ENCODE measurements at regions not wholly inside any gene's neighbourhood (a gene's known extent, or its start where the extent isn't known, plus 50 kb on each side); places are given as distances from the start of the nearest gene placed in this dataset.
"Not testable (repeated sequence)": the region's sequence is repeated elsewhere in the genome, so short reads cannot be mapped to it uniquely, and the experiment has no call there.

- DNase-seq, result no peak
These were observed 258.3 kb downstream of the SRGAP2C start for GRCh38 chr1:121443001-121443540.

DNA sequence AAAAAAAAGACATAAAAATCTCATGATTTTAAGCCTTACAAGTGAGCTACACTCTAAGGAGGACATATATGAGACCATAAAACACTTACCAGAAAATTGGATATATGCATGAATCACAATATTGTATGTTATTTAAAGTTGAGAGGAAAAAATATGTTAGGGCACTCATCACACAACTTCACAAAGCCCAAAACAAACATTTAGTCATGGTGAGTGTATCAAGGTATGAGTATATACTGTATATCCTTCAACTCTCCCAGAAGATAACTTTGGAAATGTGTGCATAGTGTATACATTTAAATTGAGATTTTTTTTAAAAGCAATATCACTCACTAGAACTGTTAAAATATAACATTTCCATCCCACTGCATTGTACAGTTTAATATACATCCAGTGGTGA lies 259.3 kb downstream of the SRGAP2C start:
- no peak for DNase-seq

DNA sequence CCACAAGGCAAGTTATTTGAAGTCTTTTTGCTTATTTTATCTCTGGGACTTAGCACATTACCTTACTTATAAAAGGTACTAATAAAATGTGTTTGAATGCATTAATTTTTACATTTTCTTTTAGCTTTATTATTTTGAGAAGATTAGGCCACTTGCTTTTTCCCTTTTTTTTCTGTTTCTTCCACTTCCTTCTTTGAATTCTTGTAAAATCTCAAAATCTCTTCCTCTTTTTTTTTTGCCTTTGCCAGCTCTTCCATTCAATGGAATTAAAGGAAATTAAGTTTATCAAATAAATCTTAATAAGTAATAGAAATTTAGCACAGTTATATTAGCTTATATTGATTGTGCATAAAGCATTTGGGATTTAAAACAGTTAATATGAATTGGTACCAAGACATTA lies 260.9 kb downstream of the SRGAP2C start:
- DNase-seq, result no peak

- peak; percentile 5 for DNase-seq
These were observed 262.6 kb downstream of the SRGAP2C start for GRCh38 chr1:121447280-121447923.

- not testable (repeated sequence) for DNase-seq
These were observed 263.3 kb downstream of the SRGAP2C start for GRCh38 chr1:121448064-121448463.

GRCh38 chr1:121448851-121449250 lies 264.1 kb downstream of the SRGAP2C start:
- DNase-seq, result no peak

DNA sequence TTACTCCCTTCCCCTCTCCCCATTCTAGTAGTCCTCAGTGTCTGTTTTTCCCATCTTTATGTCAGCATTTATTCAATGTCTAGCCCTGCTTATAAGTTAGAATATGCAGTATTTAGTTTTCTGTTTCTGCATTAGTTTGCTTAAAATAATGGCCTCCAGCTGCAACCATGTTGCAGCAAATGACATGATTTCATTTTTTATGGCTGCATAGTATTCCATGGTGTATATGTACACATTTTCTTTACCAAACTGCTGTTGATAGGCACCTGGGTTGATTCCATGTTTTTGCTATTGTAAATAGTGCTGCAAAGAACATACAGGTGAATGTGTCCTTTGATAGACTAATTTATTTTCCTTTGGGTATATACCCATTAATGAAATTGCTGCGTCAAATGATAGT lies 267.7 kb downstream of the SRGAP2C start:
- DNase-seq, result no peak

GRCh38 chr1:121458291-121459048 lies 273.7 kb downstream of the SRGAP2C start:
- DNase-seq, result no peak

DNA sequence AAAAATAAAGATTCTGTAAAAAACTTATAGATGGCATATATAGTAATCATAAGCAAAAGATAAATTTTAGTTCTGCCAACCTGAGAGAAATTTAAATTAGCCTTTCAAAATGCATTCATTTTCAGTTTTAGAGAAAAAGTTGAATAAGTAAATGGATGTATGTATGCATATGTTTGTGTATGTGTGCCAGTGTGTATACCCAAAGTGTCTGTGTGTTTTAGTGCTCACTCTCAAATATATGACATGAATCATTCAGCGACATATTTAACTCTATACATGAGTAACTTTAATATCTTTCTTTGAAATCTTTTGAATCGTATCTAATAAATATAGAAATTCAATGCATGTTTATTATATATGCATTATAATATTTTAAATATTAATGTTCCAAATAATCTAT lies 274.5 kb downstream of the SRGAP2C start:
- DNase-seq, result no peak

DNA sequence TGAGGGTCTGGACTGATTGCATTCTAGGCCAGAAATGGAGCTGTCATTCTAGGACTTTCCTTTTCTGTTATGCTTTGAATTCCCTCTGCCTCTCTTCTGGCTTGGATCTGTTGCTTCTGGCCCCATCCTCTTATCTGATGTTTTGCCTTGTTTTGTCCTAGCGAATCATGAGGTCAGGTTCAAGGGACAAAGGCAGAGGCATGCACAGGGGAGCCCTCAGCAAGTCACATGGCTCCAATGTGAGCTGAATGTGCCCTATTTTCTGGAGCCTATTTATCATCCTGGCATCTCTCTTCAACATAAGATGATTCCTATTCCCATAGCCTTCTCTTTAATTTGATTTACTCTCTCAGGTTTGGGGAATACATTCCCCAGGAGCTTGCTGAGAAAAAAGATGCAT lies 284.6 kb downstream of the SRGAP2C start:
- DNase-seq, result not testable (repeated sequence)

GRCh38 chr1:121470401-121470800 lies 285.6 kb downstream of the SRGAP2C start:
- not testable (repeated sequence) for DNase-seq

DNA sequence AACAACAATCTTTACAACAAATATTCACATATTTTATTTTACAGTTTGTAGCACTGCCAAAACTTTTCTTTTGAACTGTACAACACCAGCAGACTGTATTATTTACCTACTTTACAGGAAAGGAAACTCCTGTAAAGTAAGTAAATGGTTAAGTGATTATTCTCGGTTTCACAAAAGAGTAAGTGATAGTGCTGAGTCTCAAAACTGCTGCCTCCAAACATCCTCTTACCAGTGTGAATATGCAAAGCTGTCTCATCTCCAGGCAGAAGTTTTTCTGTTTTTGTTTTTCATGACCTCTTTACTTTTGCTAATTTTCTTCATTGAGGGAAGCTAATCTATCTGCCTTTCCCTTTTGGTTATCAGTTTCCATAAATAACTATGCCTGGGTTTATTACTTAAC lies 286.7 kb downstream of the SRGAP2C start:
- DNase-seq, result no peak

- no peak for DNase-seq
These were observed 287.2 kb downstream of the SRGAP2C start for GRCh38 chr1:121472017-121472416.

GRCh38 chr1:121483234-121483633 lies 298.5 kb downstream of the SRGAP2C start:
- DNase-seq, result no peak

DNA sequence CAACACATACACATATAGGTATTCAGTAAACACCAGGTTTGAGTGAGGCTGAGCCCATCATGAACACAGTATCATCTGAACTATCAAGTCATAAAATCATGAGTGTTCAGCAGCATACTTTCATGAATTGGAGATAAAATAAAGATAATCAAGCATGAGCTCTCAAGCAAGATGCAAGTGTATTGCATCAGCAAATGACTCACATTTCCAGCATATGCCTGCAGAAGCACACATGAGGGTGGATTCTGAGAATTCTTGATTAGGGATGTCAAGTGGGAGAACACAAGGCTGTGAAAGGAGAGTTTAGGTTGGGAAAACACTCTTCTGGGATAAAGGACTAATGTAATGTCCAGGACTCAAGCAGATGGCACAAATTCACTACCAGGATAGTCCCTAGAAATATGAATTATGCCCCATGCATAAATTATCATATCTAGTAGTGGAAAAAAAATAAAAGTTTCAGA lies 299.2 kb downstream of the SRGAP2C start:
- DNase-seq, result no peak

GRCh38 chr1:121494796-121495195 lies 310.0 kb downstream of the SRGAP2C start:
- not testable (repeated sequence) for DNase-seq

- not testable (repeated sequence) for DNase-seq
These were observed 326.7 kb downstream of the SRGAP2C start for GRCh38 chr1:121511455-121511854.

- DNase-seq, result not testable (repeated sequence)
These were observed 327.1 kb downstream of the SRGAP2C start for GRCh38 chr1:121511876-121512275.

GRCh38 chr1:121515235-121515634 lies 330.5 kb downstream of the SRGAP2C start:
- no peak for DNase-seq

DNA sequence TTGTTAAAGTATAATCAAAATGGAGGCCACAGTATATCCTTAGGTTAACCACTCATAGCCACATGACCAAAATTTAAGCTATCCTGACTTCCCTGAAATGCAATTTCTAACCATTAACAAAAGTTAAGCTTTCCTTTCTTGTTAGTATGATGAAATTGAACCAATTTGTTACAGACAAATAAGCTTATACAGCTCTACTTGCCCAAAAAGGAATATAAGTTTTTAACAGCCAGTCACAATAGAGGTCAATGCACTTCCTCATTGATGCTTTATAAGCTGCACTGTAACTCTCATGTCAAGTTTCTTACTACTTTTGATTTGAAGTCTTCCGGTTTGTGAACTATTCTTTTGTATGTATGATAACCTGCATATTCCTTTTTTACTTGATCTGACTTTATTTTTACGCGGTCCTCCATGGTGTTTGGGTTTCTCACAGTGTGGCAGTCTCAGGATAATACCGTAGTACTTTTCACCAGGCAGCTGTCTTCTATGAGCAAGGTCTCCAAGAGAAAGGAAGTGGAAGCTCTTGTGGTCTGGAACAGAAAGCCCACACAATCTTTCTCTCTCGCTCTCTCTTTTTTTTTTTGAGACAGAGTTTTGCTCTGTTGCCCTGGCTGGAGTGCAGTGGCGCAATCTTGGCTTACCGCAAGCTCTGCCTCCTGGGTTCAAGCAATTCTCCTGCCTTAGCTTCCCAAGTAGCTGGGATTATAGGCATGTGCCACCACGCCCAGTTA lies 331.6 kb downstream of the SRGAP2C start:
- DNase-seq, result no peak

DNA sequence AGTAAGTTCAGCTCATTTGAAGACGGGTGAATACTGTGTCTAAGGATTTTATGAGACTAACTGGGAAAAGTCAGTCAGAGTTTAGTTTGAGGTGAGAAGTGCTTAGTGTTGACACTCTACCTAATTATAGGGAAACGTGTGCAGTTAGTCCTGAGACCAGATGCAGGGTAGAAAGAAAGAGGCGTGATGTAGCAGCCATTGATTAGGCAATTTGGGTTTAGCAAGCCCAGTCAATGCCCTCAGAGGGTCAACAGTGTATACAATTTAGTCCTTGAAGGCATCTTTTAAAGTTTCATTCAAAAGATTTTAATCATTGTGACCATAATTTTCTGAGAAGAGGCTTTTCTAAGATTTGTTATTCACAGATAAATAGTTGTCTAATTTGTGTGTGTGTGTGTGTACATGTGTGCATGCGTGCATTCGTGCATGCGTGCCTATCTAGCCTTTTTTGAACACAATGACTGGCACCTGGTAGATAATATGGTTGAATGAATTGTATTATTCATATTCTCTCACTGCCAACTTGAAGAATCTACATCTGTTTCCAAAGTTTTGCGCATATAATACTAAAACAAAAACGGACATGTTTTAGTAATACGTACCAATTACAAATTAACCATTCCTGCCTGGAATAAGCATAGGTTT lies 332.9 kb downstream of the SRGAP2C start:
- no peak for DNase-seq

- DNase-seq, result no peak
These were observed 333.9 kb downstream of the SRGAP2C start for GRCh38 chr1:121518726-121519041.
